Glutamatergic neuron (in vitro differentiated cells): ENCODE measurements at regions not wholly inside any gene's neighbourhood (a gene's known extent, or its start where the extent isn't known, plus 50 kb on each side); places are given as distances from the start of the nearest gene placed in this dataset.
"Not testable (repeated sequence)": the region's sequence is repeated elsewhere in the genome, so short reads cannot be mapped to it uniquely, and the experiment has no call there.

Source experiments
- DNase-seq: peaks from one replicate; pipeline ENCODE4 v3.0.0; 2022
- H3K27ac Mint-ChIP-seq: one replicate; pipeline ENCODE4 v1.8.0; 2020; ENCODE audit warnings: mild to moderate bottlenecking, mixed read lengths, inconsistent platforms; ENCODE audit not compliant: unreplicated experiment
- H3K27me3 Mint-ChIP-seq: one replicate; pipeline ENCODE4 v1.8.0; 2020; ENCODE audit warnings: mild to moderate bottlenecking, moderate library complexity, mixed read lengths, inconsistent platforms; ENCODE audit not compliant: unreplicated experiment
- H3K36me3 Mint-ChIP-seq: one replicate; pipeline ENCODE4 v1.8.0; 2020; ENCODE audit warnings: mild to moderate bottlenecking, mixed read lengths, inconsistent platforms; ENCODE audit not compliant: unreplicated experiment
- H3K4me1 Mint-ChIP-seq: one replicate; pipeline ENCODE4 v1.8.0; 2020; ENCODE audit warnings: mild to moderate bottlenecking, low read depth, mixed read lengths, inconsistent platforms; ENCODE audit not compliant: unreplicated experiment
- H3K4me3 Mint-ChIP-seq: one replicate; pipeline ENCODE4 v1.8.0; 2020; ENCODE audit warnings: mild to moderate bottlenecking, mixed read lengths, inconsistent platforms; ENCODE audit not compliant: unreplicated experiment
- H3K9me3 Mint-ChIP-seq: one replicate; pipeline ENCODE4 v1.8.0; 2020; ENCODE audit warnings: mild to moderate bottlenecking, moderate library complexity, mixed read lengths, inconsistent platforms; ENCODE audit not compliant: unreplicated experiment
- TF ChIP-seq, protein P1 (sequence below): fragments of 200-600 bp; sonication (generic); IDR thresholded peaks from one replicate; pipeline ENCODE4 v1.5.0; 2021; ENCODE audit not compliant: partially characterized antibody, unreplicated experiment

GRCh38 chr2:22444281-22444680 is 940.7 kb upstream of the KLHL29 start:
- TF ChIP-seq, protein P1, sequence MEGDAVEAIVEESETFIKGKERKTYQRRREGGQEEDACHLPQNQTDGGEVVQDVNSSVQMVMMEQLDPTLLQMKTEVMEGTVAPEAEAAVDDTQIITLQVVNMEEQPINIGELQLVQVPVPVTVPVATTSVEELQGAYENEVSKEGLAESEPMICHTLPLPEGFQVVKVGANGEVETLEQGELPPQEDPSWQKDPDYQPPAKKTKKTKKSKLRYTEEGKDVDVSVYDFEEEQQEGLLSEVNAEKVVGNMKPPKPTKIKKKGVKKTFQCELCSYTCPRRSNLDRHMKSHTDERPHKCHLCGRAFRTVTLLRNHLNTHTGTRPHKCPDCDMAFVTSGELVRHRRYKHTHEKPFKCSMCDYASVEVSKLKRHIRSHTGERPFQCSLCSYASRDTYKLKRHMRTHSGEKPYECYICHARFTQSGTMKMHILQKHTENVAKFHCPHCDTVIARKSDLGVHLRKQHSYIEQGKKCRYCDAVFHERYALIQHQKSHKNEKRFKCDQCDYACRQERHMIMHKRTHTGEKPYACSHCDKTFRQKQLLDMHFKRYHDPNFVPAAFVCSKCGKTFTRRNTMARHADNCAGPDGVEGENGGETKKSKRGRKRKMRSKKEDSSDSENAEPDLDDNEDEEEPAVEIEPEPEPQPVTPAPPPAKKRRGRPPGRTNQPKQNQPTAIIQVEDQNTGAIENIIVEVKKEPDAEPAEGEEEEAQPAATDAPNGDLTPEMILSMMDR: no peak
- H3K36me3 Mint-ChIP-seq: peaks cover 7% of the 10 kb centered on the region
- H3K4me1 Mint-ChIP-seq: peaks cover 8% of the 10 kb centered on the region
- DNase-seq: no peak
- H3K27ac Mint-ChIP-seq: no peak overlapping the region
- no peaks in the 10 kb centered on the region for H3K27me3 Mint-ChIP-seq
- H3K9me3 Mint-ChIP-seq: peaks cover 2% of the 10 kb centered on the region
- no peak overlapping the region for H3K4me3 Mint-ChIP-seq

GRCh38 chr2:22449696-22450095 is 935.3 kb upstream of the KLHL29 start:
- Mint-ChIP-seq H3K27ac (no peak overlapping the region), H3K9me3 (no peaks in the 10 kb centered on the region), H3K4me1 (peaks cover 4% of the 10 kb centered on the region), H3K27me3 (no peaks in the 10 kb centered on the region), H3K4me3 (no peak overlapping the region), H3K36me3 (peaks cover 7% of the 10 kb centered on the region)
- DNase-seq: no peak
- TF ChIP-seq, protein P1: no peak

- Mint-ChIP-seq H3K36me3 (peaks cover 7% of the 10 kb centered on the region), H3K4me1 (peaks cover 4% of the 10 kb centered on the region), H3K4me3 (no peak overlapping the region), H3K27me3 (no peaks in the 10 kb centered on the region), H3K27ac (no peak overlapping the region), H3K9me3 (no peaks in the 10 kb centered on the region)
- DNase-seq: no peak
- TF ChIP-seq, protein P1: no peak
Observed at GRCh38 chr2:22450831-22451230, 934.1 kb upstream of the KLHL29 start.

- Mint-ChIP-seq H3K9me3 (no peaks in the 10 kb centered on the region), H3K4me3 (no peak overlapping the region), H3K27me3 (no peaks in the 10 kb centered on the region), H3K27ac (no peak overlapping the region), H3K36me3 (no peaks in the 10 kb centered on the region), H3K4me1 (peaks cover 4% of the 10 kb centered on the region)
- no peak for DNase-seq
- TF ChIP-seq, protein P1: no peak
Observed at GRCh38 chr2:22454826-22455485, 930.0 kb upstream of the KLHL29 start.

- Mint-ChIP-seq H3K9me3 (no peaks in the 10 kb centered on the region), H3K36me3 (no peaks in the 10 kb centered on the region), H3K4me1 (peaks cover 2% of the 10 kb centered on the region), H3K4me3 (no peak overlapping the region), H3K27ac (no peak overlapping the region), H3K27me3 (no peaks in the 10 kb centered on the region)
- DNase-seq: no peak
- TF ChIP-seq, protein P1: no peak
Observed at GRCh38 chr2:22458440-22458839, 926.5 kb upstream of the KLHL29 start.

GRCh38 chr2:22475103-22475502 is 909.9 kb upstream of the KLHL29 start:
- peaks cover 10% of the 10 kb centered on the region for H3K36me3 Mint-ChIP-seq
- not testable (repeated sequence) for H3K4me3 Mint-ChIP-seq, H3K27ac Mint-ChIP-seq, H3K4me1 Mint-ChIP-seq, DNase-seq, H3K9me3 Mint-ChIP-seq, H3K27me3 Mint-ChIP-seq
